ENCODE measurements at regions not wholly inside any gene's neighbourhood (a gene's known extent, or its start where the extent isn't known, plus 50 kb on each side); places are given as distances from the start of the nearest gene placed in this dataset.
"Not testable (repeated sequence)": the region's sequence is repeated elsewhere in the genome, so short reads cannot be mapped to it uniquely, and the experiment has no call there.

DNA sequence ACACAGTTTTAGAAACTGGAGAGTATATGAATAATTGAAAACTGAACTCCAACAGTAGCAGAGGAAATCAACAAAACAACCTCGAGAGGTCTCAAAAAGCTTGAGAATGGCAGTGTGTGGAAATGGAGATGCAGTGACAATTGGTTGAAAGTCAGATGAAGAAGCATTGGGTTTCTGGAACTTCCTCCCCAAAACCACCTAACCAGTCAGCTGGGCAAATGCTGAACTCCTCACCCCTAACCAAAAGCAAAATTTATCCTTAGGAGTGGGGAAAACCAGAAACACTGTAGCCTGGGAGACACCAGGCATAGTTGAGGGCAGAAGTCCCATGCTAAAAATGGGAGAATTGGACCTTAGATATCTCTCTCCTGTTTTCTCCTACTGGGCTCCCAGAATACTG, 109.9 kb downstream of the TANC2 start:
- no peak for DNase-seq (ENCODE audit: low read depth, low spot score)

DNA sequence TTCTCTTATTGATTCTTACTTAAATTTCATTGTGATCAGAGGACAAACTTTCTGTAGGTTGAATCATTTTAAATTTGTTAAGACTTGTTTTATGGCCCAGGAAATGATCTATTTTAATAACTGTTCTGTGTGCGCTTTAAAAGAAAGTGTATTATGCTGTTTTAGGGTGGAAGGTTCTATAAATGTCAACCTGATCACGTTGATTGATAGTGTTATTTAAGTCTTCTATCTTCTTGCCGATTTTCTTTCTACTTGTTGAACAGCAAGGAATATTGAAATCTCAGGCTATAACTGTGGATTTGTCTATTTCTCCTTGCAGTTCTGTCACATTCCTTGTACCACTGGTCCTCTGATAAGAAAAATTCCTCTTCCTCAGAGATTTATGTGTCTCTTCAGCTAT, 112.7 kb downstream of the TANC2 start:
- no peak for DNase-seq (ENCODE audit: low read depth, low spot score)

DNA sequence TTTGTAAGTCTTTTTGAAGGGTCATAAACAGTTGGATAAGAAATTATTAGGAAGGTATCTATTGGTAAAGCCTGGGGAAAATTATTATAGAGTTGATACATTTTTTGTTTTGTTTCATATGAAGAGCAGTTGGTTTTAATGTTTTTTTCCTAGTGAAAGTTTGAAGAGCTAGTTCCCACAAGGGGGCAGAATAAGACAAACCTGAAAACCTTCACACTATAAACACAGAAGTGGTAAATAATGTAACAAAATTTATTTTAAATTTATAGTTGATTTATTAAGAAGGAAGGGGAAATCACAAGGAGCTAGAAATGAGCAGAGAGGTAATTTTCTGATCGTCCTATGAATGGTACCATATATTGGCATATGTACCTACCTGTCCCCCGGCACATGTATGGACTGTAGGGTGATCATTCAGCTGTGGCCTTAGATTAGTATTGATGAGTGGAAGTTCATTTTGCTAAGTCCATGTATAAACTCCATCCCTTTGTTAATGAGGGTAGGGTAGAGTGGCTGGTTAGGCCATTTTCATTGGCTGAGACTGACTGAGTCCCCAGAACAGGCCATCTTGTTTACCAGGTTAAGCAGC, 116.3 kb downstream of the TANC2 start:
- DNase-seq (ENCODE audit: low read depth, low spot score): no peak

DNA sequence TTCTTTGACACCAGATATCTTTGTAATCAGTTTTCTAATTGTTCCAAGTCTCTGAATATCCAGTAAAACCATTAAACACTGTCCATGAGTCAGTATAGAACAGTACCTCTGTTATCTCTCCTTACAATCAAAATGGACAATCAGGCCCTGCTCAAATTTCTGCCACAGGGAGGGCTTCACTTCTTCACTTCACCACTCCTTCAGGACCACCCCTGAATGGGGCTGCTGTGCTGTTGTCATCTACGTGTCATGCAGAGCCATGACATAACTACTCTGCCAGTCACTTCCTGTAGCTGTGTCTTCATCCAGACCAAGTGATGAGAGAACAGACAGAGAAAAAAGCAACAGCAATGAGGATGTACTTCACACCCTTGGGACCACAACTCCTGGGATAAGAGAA, 116.9 kb downstream of the TANC2 start:
- DNase-seq (ENCODE audit: low read depth, low spot score): no peak

DNA sequence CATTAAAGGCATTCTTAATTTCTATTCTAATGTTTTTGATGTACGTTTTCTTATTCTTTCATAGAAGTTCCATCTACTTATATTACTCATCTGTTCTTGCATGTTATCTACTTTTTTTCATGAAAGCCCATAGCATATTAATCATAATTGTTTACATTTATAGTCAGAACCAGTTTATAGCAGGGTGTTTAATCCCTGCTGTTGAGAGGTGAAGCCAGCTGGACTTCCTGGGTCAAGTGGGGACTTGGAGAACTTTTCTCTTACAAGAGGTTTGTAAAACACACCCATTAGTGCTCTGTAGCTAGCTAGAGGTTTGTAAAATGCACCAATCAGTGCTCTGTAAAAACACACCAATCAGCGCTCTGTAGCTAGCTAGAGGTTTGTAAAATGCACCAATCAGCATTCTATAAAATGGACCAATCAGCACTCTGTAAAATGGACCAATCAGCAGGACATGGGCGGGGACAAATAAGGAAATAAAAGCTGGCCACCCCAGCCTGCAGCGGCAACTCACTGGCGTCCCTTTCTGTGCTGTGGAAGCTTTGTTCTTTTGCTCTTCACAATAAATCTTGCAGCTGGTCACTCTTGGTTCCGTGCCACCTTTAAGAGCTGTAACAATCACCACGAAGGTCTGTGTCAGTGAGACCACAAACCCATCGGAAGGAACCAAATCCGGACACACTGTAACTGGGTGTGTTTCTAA, 120.6 kb downstream of the TANC2 start:
- no peak for DNase-seq (ENCODE audit: low read depth, low spot score)

DNA sequence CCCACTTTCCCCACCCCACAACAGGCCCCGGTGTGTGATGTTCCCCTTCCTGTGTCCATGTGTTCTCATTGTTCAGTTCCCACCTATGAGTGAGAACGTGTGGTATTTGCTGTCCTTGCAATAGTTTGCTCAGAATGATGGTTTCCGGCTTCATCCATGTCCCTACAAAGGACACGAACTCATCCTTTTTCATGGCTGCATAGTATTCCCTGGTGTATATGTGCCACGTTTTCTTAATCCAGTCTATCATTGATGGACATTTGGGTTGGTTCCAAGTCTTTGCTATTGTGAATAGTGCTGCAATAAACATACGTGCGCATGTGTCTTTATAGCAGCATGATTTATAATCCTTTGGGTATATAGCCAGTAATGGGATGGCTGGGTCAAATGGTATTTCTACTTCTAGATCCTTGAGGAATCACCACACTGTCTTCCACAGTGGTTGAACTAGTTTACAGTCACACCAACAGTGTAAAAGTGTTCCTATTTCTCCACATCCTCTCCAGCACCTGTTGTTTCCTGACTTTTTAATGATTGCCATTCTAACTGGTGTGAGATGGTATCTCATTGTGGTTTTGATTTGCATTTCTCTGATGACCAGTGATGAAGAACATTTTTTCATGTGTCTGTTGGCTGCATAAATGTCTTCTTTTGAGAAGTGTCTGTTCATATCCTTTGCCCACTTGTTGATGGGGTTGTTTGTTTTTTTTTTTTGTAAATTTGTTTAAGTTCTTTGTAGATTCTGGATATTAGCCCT, 124.5 kb downstream of the TANC2 start:
- DNase-seq (ENCODE audit: low read depth, low spot score): not testable (repeated sequence)

DNA sequence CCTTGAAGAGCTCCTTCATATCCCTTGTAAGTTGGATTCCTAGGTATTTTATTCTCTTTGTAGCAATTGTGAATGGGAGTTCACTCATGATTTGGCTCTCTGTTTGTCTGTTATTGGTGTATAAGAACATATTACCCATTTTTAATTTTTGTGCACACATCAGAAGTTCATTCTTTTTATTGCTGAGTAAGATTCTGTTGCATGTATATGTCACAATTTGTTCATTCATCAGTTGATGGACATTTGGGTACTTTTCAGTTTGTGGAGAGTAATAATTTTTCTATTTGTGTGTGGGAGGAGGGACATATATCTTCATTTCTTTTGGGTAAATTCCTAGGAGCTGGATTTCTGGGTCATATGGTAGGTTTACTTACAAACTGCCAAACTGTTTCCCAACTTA, 125.9 kb downstream of the TANC2 start:
- DNase-seq (ENCODE audit: low read depth, low spot score): not testable (repeated sequence)

DNA sequence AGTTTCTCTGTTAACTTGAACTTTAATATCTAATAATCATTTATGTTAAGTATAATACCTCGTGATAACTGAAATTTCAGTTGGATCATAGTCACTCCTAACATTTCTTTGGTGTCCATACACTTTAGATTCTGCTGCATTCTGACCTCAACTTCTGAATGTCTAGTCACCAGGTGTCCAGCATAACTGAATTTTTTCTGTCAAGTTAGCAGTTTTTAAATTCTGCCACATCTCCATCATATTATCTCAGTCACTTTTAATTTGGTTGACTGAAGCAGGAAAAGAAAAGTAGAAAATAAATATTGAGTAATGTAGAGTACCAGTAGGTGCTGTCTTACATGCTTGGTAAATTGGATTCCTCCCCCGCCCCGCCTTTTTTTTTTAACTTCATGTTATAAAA, 128.6 kb downstream of the TANC2 start:
- no peak for DNase-seq (ENCODE audit: low read depth, low spot score)

DNA sequence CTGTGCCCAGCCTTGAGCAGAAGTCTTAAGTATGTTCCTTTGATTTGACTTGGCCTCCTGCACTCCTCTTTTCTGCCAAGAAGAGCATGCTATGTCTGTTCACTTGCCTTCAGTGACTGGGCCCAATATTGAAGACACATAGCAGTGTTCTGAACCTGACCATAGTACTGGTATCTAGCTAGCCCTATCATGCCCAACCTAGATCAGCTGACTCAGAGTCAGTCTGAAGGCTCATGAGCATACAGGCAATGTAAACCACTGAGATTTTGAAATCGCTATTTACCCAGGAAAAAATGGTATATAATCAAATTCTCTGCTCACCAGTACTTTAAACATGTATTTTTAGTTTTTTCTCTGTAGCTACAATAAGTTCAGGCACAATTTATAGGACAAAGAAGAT, 129.4 kb downstream of the TANC2 start:
- DNase-seq (ENCODE audit: low read depth, low spot score): no peak

DNA sequence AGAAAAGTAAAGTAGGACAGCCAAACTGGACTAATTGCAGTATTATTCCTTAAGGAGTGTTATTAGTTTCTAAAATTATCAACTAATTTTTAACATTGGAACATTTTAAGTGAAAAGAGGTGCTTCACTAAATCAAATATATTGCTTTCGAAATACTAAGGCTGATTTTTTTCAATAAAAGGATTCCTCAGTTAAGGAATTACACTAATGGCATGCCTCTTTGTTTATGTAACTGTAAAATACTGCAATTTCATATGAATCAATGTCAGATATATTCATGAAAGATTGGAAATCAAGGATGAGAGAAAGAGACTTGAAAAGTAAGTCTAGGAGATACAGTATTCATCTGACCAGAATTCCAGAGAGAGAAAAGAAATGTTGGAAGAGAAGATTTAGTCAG, 129.8 kb downstream of the TANC2 start:
- no peak for DNase-seq (ENCODE audit: low read depth, low spot score)

DNA sequence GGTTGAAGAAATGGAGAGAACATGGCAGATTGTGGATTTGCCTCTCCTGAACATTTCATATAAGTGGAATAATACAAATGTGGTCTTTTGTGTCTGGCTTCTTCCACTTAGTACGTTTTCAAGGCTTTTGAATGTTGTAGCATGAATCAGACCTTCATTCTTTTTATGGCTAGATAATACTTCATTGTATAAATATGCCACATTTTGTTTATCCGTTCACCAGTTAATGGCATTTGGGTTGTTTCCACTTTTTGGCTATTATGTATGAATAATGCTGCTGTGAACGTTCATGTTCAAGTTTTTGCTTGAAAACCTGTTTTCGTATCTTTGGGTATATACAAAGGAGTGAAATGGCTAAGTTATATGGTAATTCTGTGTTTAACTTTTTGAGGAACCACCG, 130.4 kb downstream of the TANC2 start:
- no peak for DNase-seq (ENCODE audit: low read depth, low spot score)

DNA sequence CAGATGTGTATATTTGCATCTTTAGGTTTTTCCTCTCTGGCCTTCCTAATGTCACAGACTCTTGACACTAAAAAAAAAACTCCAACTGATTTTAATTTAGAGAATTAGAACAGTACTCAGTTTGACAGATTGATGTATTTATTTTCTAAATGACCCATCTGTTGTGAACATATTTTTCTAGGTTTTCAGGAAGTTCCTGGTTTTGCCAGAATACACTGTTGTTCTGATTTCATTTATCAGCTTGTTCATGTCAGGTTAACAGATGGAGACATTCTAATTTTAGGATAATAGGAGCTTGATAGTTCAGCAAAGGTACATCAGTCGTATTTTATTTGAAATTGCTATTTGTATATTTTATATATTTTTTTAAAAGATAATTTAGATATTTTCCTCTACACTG, 133.4 kb downstream of the TANC2 start:
- DNase-seq (ENCODE audit: low read depth, low spot score): no peak

DNA sequence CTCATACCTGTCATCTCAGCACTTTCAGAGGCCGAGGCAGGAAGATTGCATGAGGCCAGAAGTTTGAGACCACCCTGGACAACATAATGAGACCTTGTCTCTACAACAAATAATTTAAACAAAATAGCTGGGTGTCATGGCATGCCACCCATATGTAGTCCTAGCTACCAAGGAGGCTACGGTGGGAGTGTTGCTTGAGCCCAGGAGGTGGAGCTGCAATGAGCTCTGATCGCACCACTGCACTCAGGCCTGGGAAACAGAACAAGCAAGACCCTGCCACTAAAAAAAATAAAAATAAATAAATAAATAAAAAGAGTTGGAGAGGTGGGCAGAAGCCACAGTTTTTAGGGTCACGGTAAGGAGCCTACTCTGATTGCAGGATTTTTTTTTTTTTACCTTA, 136.0 kb downstream of the TANC2 start:
- no peak for DNase-seq (ENCODE audit: low read depth, low spot score)

DNA sequence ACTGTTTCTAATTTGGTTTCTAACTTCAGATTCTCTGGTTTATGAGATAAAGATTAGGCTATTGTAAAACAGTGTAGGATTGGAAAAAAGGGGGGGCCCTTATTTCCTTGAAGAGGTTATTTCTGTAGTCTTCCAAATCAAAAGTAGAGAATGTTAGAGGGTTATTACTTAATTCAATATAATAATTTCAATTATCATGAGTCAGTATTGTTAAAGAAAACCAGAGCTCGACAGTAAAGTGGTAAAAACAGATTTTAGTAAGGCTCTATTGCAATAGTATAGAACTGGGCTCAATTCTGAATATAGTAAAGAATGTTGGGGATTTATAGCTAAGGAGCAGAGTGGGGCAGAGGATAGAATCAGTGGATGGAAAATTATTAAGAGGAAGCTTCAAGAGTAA, 140.0 kb downstream of the TANC2 start:
- no peak for DNase-seq (ENCODE audit: low read depth, low spot score)

DNA sequence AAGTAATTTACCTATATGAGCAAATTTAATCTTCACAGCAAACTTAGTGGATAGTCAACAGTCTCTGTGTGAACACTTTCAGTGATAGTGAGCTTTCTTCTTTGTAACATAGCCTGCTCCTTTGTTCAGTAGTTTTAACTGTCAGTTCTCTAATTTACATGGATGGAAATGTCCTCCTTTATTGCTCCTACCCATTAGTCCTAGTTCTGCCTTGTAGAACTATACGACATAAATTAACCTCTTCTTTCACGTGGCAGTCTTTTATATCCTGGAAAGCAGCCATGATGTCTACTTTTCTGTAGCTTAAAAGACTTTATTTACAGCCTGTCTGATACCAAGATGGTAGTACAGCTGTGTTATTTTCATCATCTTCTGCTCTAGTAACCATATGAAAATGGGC, 143.6 kb downstream of the TANC2 start:
- no peak for DNase-seq (ENCODE audit: low read depth, low spot score)

DNA sequence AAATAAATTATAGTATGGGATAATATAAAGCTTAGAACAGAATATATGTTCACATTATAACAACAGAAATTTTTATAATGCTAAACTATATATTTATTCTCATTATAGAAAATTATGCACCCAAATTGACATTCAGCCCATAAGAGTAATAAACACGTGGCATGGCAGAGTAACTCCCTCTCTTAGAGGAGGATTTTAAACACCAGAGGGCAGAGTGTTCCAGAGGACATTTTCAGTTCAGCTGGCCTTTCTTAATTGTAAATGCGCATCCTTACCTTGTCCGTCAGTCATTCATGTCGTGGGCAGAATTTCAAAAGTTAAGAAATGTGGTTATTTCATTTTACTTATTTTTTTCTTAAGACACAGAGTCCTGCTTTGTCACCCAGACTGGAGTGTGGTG, 147.1 kb downstream of the TANC2 start:
- peak; percentile 4 for DNase-seq (ENCODE audit: low read depth, low spot score)

DNA sequence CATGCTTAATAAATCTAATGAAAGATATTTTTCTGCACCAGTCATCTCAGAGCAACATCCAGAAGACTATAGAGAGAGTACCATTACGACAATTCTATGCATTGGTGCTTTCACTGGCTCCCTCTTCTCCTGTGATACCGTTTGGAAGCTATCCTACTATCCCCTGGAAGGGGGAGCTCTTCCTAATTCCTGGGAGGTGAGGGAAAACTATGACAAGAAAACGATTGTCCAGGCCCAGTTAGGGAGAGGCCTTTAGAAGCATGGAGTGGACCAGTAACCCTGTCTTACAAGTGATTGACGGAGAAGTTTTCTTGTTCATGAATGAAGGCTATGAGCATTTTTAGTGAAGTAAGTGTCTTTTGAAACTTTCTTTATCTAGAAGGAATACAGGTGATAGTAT, 150.2 kb downstream of the TANC2 start:
- peak; percentile 4 for DNase-seq (ENCODE audit: low read depth, low spot score)

DNA sequence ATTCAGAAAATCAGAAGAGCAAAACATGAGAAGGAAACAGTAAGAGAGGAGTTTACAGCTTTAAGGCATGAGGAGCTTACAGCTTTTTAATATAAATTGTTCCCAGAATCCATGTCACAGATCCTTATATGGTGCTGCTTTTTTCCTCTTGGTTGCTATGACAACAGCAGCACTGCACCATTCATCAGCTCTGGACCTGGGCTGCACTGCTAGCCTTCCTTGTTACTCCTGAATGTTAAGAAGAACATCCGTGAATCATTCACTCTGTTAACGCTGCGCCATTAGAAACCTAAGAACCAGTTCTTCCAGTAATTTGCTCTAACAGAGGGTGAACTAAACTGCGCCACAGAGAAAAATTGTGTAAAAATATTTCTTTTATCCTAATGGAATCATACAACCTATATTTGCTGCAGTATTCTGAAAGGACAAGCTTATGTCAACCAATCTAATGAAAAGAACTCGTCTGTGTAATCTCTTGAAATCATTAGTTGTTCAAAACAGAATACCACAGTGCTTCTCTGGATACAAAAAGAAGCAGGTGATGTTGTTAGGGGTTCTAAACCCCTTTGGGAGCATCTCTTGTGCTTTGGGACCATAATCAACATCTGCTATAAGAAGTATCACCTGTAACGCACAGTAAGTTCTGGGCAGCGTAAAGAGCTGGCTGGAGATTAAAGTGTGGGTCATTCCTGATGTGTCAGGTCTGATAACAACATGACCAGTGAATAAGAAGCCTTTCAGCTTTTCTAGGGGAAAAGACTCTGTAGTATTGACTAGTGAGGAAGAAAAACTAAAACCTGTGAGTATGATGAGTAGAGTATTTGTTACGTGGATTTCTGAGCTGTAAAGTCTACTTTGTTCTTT, 151.2 kb downstream of the TANC2 start:
- peak; percentile 6 for DNase-seq (ENCODE audit: low read depth, low spot score)

DNA sequence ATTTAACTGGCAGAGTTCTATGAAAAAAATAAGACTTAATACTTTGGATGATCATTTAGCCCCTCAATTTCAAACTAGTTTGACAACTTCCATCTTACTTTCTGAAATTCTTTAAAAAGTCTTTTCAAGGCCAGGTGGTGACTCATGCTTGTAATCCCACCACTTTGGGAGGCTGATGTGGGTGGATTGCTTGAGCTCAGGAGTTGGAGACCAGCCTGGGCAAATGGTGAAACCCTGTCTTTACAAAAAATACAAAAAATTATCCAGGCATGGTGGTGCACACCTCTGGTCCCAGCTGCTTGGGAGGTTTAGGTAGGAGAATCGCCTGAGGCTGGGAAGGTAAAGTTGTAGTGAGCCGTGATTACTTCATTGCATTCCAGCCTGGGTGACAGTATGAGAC, 154.4 kb downstream of the TANC2 start:
- DNase-seq (ENCODE audit: low read depth, low spot score): peak; percentile 2

DNA sequence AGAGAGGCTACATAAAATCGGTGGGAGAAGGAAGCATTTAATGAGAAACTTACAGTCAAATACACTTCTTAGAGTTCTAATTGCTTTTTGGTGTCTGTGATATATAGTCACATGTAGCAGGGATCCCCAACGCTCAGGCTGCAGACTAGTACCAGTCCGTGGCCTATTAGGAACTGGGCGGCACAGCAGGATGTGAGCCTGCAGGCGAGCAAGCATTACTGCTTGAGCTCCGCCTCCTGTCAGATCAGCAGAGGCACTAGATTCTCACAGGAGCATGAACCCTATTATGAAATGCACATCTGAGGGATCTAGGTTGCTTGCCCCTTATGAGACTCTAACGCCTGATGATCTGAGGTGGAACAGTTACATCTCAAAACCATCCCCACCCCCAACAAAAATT, 158.5 kb downstream of the TANC2 start:
- peak; percentile 18 for DNase-seq (ENCODE audit: low read depth, low spot score)

DNA sequence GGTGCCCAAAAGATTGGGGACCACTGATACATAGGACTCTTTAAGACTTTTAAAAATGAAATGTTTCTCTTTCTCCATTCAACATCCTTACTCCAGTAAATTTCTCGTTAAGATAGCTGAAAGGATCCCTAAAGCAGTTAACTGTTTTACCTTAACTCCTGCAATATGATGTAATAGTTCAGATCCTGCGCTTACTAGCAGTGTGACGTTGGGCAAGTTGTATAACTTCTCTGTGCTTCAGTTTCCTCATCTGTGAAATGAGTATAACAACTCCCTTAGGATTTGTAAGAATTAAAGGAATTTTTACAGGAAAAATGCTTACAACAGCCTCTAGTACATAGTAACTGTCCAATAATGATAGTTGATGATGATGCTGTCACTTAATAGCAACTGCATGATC, 158.9 kb downstream of the TANC2 start:
- DNase-seq (ENCODE audit: low read depth, low spot score): no peak

DNA sequence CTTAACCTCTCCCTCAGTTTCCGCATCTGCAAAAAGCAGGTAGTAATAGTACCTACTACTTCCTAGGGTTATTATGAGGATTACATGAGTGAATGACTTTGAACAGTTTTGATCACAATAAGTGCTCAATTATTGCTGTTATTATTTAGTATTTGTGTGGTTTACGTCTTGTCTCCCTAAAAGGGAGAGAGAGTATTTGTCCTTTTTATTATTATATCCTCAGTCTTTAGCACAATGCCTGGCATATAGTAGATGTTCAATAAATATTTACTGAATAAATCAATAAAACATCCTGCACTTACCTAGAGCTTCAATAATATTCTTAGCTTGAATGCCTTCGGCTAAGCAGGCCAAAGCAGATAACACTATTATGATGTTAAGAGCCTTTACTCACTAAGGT, 160.0 kb downstream of the TANC2 start:
- no peak for DNase-seq (ENCODE audit: low read depth, low spot score)
